B cell (primary cell): ENCODE measurements at regions not wholly inside any gene's neighbourhood (a gene's known extent, or its start where the extent isn't known, plus 50 kb on each side); places are given as distances from the start of the nearest gene placed in this dataset.

Experiments used
- EZH2 ChIP-seq: IDR thresholded peaks from 2 replicates; pipeline ENCODE4 v1.6.1; 2012; ENCODE audit warnings: borderline replicate concordance, low read depth, mild to moderate bottlenecking, moderate library complexity, low read length; ENCODE audit not compliant: insufficient read depth, poor library complexity, severe bottlenecking
- TF ChIP-seq, protein P1 (sequence below): fragments of 200-600 bp; IDR thresholded peaks from one replicate; pipeline ENCODE4 v1.8.0; 2022; ENCODE audit warnings: antibody characterized with exemption, mild to moderate bottlenecking

DNA sequence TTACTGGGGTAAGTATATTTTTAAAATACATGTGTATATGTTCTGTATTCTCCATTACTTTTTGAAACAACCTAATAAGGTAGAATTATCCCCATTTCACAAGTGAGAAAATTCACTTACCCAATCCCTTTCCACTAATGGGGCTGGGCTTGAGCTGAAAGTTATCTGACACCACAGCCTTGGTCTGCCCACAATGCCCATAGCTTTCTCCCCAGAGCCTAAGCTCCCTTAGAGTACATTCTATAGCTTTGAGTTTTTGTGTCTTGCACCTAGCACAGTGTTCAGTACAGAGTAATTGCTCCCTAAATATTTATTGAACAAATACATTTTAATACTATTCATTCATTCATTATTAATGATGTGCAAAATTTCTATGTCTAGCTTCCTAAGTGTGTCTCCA is 152.7 kb upstream of the RUNX1 start:
- TF ChIP-seq, protein P1, sequence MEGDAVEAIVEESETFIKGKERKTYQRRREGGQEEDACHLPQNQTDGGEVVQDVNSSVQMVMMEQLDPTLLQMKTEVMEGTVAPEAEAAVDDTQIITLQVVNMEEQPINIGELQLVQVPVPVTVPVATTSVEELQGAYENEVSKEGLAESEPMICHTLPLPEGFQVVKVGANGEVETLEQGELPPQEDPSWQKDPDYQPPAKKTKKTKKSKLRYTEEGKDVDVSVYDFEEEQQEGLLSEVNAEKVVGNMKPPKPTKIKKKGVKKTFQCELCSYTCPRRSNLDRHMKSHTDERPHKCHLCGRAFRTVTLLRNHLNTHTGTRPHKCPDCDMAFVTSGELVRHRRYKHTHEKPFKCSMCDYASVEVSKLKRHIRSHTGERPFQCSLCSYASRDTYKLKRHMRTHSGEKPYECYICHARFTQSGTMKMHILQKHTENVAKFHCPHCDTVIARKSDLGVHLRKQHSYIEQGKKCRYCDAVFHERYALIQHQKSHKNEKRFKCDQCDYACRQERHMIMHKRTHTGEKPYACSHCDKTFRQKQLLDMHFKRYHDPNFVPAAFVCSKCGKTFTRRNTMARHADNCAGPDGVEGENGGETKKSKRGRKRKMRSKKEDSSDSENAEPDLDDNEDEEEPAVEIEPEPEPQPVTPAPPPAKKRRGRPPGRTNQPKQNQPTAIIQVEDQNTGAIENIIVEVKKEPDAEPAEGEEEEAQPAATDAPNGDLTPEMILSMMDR = no peak
- no peak for TF ChIP-seq EZH2
